ENCODE measurements at regions not wholly inside any gene's neighbourhood (a gene's known extent, or its start where the extent isn't known, plus 50 kb on each side); places are given as distances from the start of the nearest gene placed in this dataset.
"Not testable (repeated sequence)": the region's sequence is repeated elsewhere in the genome, so short reads cannot be mapped to it uniquely, and the experiment has no call there.

DNA sequence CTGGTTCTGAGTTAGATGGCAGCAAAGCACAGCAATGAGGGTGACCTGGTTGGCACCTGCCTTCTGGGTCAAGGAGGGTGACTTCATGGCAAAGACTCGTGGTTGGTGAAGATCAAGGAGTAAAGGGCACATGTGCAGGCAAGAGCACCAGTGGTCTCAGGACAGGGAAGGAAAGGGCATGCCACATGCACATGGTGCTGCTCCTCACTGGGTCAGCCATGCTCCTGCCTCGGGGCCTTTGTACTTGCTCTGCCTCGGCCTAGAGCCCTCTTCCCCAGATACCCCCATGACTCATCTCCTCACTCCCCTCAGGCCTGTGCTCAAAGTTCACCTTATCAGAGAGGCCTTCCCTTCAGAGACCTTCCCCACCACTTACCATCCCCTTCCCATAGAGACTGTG lies 106.7 kb upstream of the KDM7A start:
- no peak for DNase-seq

DNA sequence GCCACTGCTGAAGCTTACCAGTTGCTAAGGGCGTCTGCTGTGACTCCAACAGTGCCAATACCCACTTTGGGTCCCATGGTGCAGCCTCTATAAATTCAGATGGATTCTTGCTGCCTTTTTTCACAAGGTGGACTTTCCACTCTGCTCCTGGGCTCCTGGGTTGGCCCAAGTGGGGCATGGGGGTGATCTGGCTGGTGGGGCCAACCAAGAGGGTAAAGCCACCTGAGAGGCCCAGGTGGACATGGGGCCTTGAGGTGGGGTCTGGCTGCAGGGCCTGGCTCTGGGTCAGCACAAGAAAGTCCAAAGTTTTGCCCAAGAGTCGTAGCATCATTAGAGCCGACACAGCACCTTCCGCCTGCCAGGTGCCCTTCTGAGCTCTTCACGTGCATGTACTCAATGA lies 105.2 kb upstream of the KDM7A start:
- no peak for DNase-seq

DNA sequence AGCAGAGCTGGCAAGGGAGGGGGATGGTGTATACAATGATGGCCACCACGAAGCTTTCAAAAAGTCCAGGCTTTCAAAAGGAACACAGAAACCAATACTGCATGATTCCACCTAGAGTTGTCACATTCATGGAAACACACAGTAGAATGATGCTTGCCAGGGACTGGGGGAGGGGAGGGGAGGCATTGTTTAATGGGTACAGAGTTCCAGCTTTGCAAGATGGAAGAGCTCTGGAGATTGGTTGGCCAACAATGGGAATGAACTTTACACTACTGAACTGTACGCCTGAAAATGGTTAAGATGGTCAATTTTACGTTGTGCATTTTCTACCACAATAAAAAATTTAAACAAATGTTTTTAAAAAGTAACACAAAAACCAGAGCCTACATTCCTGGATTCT lies 104.5 kb upstream of the KDM7A start:
- DNase-seq: no peak

DNA sequence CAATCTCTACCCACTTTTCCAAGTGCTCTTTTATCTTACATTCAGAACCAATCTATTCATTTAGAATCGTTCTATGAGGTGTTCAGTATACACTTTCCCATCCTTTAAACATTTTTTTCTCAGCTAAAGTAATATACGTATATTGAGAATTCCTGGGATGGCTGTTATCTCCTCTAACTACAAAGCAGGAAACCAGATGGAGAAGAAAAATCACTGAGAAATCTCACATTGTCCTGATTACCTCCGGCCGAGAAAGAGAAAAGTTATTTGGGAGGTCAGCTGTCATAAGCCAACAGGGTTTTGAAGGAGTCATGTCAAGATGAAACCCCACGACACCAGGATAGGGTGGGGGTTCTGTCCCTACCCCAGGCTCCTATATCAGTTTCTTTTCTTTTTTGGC lies 99.2 kb upstream of the KDM7A start:
- no peak for DNase-seq

DNA sequence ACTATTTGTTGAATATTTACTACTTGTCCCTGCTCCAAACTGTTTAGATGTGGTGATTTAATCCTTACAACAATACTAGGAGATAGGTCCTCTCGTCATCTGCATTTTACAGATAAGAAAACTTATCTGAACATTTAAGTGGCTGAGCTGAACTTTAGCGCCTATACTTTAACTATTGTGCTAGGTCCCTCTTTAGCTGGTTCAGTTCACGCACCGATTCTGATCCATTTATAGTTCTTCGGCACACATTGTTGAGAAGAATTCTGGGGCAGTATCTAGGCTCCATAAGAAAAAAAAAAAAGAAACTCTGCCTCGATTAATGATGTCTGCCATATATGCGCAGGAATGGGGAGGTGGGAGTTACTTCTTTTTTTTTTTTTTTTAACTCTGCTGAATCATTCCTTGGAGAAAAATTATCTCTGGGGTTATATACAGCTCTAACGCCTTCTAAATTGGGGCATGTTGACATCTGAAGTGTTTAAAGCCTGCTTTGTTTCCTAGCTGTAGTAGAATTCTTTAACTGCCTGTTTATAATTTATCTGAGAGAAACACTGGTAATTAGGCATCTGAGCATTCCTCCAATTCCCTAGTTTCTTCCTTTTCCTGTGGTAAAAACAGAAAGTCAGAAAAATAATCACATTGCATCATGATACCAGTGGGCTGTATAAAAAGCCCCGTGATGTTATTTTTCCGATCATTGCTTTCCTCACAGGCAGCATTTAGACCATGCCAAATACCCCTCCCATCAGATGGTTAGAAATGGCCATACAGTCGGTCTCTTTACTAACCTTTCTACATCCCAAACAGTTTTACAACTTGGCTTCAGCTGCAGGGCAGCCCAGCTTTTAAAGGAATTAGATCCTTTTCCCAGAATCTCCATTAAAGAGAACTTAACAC lies 98.5 kb upstream of the KDM7A start:
- no peak for DNase-seq

DNA sequence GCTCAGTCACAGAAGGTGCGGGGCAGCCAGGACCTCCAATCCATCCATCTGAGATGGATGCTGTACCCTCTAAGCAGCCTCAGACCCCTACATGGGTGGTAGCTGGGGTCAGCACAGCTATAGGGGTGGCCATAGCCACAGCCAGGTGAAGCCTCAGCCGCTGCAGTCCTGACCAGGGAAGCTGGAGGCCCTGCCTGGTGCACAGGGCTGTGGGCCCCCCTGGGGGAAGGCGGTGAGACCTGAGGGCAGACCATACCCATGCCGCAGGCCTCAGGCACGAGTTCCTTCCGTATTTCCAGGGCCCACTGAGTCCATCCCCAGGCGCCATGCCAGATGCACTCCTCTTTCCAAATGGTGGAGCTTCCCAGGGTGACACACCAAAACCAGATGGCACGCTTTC lies 96.6 kb upstream of the KDM7A start:
- no peak for DNase-seq

DNA sequence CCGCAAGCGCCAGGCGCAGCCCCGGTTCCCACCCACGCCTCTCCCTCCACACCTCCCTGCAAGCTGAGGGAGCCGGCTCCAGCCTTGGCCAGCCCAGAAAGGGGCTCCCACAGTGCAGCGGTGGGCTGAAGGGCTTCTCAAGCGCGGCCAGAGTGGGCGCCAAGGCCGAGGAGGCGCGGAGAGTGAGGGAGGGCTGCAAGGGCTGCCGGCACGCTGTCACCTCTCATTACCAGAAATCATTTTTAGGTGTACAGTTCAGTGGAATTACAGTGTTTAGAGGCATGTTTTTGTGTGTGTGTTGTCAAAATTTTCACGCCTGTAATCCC lies 94.8 kb upstream of the KDM7A start:
- DNase-seq: not testable (repeated sequence)

DNA sequence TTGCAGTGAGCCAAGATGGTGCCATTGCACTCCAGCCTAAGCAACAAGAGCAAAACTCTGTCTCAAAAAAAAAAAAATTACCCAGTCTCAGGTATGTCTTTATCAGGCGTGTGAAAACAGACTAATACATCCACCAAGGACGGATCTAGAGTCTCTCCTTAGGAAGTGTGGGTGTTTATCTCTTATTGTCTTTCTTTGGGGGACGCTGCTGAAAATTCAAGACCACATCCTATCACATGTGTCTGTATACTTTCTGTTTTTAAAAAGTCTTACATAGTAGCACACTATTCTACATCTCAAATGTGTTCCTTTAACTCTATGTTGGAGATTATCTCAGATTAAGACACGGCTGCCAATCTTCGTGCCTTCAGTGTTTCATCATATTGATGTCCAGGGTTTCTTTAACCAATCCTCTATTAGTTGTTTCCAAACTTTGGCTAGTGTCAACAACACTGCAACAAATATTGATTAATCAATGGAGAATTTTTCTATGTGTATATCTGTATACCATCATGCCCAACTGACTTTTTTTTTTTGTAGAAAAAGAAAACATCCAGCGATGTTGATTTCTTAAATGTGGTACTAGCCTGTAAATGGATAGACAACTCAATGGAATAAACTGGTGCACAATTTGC lies 92.3 kb upstream of the KDM7A start:
- no peak for DNase-seq

DNA sequence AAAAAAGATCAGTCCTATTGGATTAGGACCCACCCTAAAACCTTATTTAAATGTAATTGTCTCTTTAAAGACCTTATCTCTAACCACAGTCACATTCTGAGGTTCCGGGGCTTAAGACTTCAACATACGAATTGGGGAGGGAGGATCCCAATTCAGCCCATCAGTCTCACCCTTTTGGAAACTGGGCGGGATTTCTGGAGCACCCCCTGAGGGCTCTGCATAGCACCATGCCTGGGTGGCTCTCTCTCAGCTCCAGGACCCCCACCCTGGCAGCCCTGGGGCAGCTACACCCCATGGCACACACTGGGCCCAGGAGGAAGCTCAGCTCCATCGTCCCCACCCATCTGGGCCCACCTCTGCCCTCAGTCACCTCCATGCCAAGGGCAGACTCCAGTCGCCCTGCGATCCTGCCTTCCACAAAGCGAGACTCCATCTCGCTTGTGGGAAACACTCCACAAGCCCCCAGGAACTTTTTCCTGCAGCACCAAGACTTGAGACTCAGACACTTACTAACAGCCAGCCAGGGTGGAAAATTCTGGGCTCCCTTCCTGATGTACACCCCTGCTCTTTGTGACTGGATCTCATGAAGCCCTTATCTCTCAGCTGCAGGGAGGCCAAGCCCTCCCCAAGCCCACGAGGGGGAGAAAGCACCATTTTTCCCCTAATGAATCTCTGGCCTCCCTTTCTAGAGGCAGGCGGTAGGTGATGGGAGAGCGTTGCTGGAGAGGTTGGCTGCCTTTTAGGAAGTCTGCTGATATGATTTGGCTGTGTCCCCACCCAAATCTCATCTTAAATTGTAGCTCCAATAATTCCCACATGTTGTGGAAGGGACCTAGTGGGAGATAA lies 90.8 kb upstream of the KDM7A start:
- DNase-seq: no peak

DNA sequence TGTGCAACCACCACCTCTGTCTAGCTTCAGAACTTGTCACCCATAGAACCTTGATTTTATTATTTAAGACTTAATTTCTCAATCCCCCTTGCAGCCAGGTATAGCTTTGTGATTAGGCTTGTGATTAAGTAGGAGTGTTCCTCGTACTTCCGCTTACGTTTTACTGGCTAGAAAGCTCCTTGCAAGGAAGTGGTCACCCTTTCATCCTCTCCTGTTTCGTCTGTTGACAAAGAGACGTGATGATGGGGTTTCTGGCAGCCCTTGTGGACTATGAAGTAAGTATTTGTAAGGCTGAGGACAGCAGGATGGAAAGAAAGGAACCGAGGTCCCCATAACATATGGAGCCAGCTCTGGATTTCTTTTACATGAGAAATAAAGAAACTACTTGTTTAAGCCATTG lies 86.5 kb upstream of the KDM7A start:
- peak in 1 of 2 experiments; percentile 6 for DNase-seq

DNA sequence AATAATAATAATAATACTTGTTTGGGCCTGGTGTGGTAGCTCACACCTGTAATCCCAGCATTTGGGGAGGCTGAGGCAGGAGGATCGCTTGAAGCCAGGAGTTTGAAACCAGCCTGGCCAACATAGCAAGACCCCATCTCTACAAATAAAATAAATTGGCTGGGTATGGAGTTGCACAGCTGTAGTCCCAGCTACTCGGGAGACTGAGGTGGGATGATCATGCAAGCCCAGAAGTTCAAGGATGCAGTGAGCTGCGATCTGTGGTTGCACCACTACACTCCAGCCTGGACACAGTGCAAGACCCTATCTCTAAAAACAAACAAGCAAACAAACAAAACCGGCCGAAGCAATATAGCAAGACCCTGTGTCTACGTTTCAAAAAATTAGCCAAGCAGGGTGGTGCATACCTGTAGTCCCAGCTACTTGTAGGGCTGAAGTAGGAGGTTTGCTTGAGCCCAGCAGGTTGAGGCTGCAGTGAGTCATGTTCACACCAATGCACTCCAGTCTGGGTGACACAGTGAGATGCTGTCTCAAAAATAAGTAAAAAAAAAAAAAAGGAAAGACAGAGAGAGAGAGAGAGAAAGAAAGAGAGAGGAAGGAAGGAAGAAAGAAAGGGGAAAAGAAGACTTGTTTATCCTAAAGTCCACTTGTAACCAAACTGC lies 85.6 kb upstream of the KDM7A start:
- no peak for DNase-seq

DNA sequence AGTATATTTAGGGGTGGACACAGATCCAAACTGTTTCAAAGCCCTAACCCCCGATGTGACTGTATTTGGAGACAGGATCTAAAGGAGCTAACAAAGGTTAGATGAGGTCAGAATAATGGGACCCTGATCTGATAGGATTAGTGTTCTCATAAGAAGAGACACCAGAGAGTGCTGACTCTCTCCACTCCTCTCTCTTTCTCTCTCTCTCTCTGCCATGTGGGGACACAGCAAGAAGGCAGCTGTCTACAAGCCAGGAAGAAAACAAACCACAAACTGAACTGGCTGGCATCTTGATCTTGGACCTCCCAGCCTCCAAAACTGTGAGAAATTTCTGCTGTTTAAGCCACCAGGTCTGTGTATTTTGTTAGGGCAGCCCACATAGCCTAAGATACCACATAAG lies 84.7 kb upstream of the KDM7A start:
- no peak for DNase-seq

DNA sequence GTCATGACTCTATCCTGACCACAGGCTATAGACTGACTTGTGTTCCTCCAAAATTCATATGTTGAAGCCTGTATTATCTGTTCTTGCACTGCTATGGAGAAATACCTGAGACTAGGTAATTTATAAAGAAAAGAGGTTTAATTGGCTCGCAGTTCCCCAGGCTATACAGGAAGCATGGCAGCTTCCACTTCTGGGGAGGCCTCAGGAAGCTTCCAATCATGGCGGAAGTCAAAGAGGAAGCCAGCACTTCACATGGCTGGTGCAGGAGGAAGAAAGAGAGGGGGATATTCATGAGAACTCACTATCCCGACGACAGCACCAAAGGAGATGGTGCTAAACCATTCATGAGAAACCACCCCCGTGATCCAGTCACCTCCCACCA lies 84.3 kb upstream of the KDM7A start:
- DNase-seq: no peak

DNA sequence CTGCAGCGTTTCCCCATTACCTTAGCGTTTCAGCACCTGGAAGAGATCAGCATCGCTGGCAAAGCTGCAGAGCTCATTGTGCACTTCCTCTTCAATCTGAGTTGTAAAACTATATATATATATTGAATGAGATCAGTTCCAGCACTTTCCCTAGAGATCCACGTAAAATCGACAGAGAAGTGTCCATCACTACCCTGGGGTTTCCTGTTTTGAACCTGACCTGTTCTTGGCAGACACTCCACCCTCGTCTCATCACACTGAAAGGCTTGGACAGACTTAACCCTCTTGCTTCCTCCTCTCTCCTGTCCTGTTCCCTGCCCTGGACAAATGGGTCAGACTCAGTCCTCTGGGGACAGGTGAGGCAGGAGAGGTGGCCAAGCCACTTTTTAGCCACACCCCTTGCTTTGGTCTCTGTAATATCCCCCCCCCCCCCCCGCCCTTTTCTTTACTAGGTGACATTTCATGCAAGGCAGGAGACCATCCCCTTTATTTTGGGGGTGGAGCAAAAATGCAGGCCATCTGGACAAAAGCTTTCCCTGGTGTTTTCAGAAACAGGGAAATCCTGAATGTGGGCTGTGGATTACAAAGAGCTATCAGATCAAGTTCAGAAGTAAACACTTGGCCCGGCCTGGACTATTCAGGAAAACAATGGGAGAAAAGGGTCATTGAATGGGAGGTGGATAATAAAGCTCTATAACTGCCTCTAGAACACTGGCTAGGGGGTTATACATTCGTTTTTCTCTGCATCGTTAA lies 83.7 kb upstream of the KDM7A start:
- DNase-seq: no peak

DNA sequence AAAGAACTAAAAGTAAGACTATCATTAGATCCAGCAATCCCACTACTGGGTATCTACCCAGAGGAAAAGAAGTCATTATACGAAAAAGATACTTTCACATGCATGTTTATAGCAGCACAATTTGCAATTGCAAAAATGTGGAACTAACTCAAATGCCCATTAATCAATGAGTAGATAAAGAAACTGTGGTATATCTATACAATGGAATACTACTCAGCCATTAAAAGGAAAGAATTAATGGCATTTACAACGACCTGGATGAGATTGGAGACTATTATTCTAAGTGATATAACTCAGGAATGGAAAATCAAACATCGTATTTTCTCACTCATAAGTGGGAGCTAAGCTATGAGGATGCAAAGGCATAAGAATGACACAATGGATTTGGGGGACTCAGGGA lies 80.5 kb upstream of the KDM7A start:
- not testable (repeated sequence) for DNase-seq

DNA sequence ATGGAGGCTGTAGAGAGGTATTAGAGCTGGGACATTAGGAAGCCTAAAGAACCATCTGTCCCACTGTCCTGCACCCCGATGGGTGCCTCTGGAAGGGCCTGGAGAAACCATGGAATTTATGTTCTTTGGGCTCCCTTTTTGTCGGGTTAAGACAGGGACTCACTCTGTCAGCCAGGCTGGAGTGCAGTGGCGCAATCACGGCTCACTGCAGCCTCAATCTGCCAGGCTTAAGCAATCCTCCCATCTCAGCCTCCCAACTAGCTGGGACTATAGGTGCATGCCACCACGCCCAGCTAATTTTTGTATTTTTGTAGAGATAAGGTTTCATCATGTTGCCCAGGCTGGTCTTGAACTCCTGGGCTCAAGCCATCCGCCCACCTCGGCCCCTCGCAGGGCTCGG lies 78.2 kb upstream of the KDM7A start:
- DNase-seq: not testable (repeated sequence)

DNA sequence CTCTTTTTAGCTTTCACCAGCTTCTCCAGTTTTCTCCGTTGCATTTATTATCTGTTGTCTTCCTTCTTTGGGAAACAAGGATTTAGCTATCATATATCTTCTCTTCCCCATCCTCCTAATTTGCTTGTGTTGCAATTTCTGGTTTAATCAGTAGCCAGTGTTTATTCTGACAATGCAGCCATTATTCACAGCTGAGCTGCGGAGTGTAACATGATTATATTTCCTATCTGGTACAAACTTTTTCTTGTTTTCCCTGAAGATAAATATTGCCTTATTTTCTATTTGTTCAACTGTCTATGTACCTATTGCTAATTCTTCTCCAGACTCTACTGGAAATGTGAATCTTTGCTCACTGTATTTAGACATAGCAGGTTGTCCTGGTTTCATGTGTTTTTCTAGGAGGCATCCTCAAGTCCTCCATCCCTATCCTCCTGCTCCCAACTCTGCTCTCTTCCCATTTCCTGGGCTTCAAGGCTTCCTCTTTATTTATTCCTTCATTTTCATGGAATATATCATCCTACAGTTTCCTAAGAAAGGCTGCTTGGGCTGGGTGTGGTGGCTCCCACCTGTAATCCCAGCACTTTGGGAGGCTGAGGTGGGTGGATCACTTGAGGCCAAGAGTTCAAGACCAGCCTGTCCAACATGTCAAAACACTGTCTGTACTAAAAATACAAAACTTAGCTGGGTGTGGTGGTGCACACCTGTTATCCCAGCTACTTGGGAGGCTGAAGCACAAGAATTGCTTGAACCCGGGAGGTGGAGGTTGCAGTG lies 72.4 kb upstream of the KDM7A start:
- no peak for DNase-seq

DNA sequence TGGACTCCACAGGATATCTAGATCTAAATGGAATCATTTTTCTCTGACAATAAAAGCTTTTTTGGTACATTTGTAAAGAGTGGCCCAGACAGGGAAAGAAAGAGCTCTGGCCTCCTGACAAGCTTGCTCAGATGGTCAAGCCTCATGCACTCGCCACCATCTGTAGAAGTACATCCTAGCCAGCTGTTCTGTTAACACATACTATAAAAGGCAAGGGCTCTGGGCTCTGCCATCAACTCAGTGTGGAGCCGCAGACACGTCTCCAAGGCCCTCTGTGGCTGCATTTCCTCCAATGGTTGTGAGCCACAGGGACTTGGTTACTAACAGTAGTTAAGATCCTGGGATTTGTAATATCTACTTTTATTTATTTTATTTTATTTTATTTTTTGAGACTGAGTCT lies 70.8 kb upstream of the KDM7A start:
- no peak for DNase-seq

DNA sequence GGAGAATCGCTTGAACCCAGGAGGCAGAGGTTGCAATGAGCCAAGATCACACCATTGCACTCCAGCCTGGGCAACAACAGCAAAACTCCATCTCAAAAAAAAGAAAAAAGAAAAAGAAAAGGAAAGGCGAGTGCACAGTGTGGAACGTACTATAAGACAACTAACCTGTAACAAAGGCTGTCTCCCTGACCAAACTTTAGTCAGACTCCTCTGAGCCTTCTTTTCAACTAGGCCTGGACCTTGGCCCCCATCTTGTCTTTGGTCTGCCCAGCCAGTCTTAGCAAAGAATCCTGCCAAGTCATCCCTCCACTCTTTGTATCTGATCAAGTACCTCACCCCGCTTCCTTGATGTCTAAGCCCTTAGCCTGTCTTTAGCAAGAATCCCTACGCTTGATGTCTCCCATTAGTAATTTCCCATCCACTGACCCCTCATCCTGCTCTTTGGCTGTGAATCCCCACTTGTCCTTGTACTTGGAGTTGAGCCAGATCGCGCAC lies 68.9 kb upstream of the KDM7A start:
- no peak for DNase-seq

DNA sequence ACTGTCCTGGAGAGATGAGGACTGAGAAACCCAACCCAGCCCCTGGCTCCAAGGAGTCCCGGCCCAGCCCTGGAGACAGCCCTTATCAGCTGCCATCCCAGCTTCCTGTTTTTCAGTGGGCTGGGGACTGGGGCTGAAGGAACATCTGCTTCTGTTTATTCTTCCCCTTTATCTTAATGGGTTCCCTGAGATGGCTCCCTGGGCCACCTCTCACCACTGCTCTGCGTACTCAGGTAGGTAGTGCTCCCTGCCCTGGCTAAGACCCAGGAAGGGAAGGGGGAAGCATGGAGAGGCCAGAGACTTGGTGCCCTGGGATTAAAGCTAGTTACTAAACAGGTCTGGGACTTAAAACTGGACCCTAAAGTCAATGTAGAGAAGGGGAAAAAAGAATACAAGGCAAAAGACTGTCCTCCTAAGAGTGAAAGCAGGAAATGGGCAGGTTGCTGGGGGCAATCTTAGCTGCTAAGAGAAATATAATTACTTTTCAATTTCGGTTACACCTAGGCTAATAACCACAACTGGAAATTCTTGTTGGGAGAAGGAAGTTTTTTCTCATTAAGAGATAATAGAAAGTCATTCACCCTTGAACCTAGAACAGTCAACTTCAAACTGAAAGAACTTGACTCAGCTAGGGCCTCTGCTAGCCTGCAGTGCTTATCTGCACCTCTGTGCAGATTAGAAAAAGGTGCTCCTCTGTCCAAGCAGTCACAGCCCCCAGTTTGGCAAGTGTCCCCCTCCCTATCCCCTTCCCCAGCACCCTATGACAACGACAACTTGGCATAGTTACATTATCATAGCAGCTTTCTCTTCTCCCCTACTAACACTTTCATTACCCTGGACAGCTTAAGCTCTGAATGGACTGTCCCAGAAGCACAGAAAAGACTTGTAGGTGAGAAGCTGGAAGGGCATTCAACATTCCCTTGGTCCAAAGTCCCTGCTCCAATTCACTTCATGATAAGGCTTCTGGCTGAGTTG lies 65.6 kb upstream of the KDM7A start:
- DNase-seq: no peak

DNA sequence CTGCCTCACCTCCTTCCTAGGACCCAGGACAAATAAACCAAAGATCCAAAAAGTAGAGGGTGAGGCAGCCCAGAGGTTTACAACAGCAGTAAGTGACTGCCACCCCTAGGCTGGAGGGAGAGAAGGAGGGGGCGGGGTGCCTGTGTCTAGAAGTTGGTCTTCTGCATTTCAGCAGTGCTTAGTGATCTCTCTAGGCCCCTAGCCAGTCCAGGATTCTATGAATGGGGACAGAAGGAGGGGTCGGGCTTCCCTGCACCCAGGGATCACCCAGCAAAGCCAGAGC lies 62.8 kb upstream of the KDM7A start:
- DNase-seq: no peak

All from stimulated activated CD4-positive, alpha-beta T cell treated with anti-CD3 and anti-CD28 coated beads, Interleukin-4, amount 100 ng/mL, for 4 hours (primary cell).